Heart left ventricle (tissue), 16 donors: ENCODE measurements at regions not wholly inside any gene's neighbourhood (a gene's known extent, or its start where the extent isn't known, plus 50 kb on each side); places are given as distances from the start of the nearest gene placed in this dataset.
"Not testable (repeated sequence)": the region's sequence is repeated elsewhere in the genome, so short reads cannot be mapped to it uniquely, and the experiment has no call there.

Experiments
- ATAC-seq, 4 donors: fragments of 200-7000 bp; cut with Tn5 transposase; one replicate each; pipeline ENCODE4 v1.9.1; 2020 to 2022; ENCODE audit warnings: moderate library complexity in 4 of 4, mild to moderate bottlenecking in 3 of 4, moderate number of reproducible peaks in 1 of 4
- DNase-seq, 5 donors: peaks; one replicate each; pipeline ENCODE4 v3.0.0-alpha.2; 2020
- H3K27ac ChIP-seq, 12 donors: fragments of 200-600 bp; sonication (generic) in 4 of 12; one replicate each; pipeline versions ENCODE4 v1.5.0 to v1.8.0; 2016 to 2022; ENCODE audit warnings: mild to moderate bottlenecking in 2 of 12
- H3K27me3 ChIP-seq, 9 donors: fragments of 200-600 bp; sonication (generic) in 2 of 9; one replicate each; pipeline versions ENCODE4 v1.5.1 to v1.8.0; 2016 to 2022; ENCODE audit warnings: mild to moderate bottlenecking in 3 of 9
- H3K36me3 ChIP-seq, 9 donors: fragments of 200-600 bp; sonication (generic) in 2 of 9; one replicate each; pipeline versions ENCODE4 v1.5.0 to v1.8.0; 2018 to 2022; ENCODE audit warnings: mild to moderate bottlenecking in 2 of 9
- H3K4me1 ChIP-seq, 12 donors: fragments of 200-600 bp; sonication (generic) in 4 of 12; one replicate each; pipeline versions ENCODE4 v1.5.0 to v1.8.0; 2016 to 2022; ENCODE audit warnings: mild to moderate bottlenecking in 3 of 12
- H3K4me3 ChIP-seq, 12 donors: fragments of 200-600 bp; sonication (generic) in 4 of 12; one replicate each; pipeline versions ENCODE4 v1.5.0 to v1.8.0; 2017 to 2022; ENCODE audit warnings: mild to moderate bottlenecking in 9 of 12, moderate library complexity in 4 of 12
- H3K9me3 ChIP-seq, 12 donors: fragments of 200-600 bp; sonication (generic) in 4 of 12; one replicate each; pipeline versions ENCODE4 v1.5.0 to v1.8.0; 2016 to 2022; ENCODE audit warnings: mild to moderate bottlenecking in 1 of 12
- CTCF ChIP-seq, 12 donors: fragments of 200-600 bp; sonication (generic) in 4 of 12; IDR thresholded peaks; one replicate each; pipeline versions ENCODE4 v1.5.0 to v1.8.0; 2018 to 2022; ENCODE audit warnings: antibody characterized with exemption in 12 of 12, mild to moderate bottlenecking in 5 of 12
- POLR2A ChIP-seq, 2 donors: fragments of 450-650 bp; IDR thresholded peaks; one replicate each; pipeline ENCODE4 v1.6.1; 2017; ENCODE audit warnings: antibody characterized with exemption in 2 of 2, mild to moderate bottlenecking in 2 of 2, moderate library complexity in 2 of 2
- WGBS, 4 donors: extraction: QIAGEN DNeasy Blood & Tissue Kit in 2 of 4; methylation state at CpG; one replicate each; pipeline versions ENCODE4 v1.1.5 to v1.1.7; 2013 to 2018; 5-methylcytosine and 5-hydroxymethylcytosine counted together
- intact Hi-C, 10 donors: fragments of 100-400 bp; cut with DNase I; formaldehyde crosslinking; loops; one replicate each; pipeline versions ENCODE4 v1.11.1 to v1.14.2; 2022
- donor health status: ischemic (EF 13 %, LVEDD 7.1; RV severe dilation, severe dysfunction).
- donor health status: healthy with polysubstance abuse.
- donor health status: DM: no; HTN: yes; CAD: no.
- donor health status: DM: no; HTN: no; CAD: no.
- donor health status: ischemic (EF 25% LVEDD 6.9; RV normal size, moderate dysfunction).
- donor health status: ischemic (EF 25% LVEDD 5.7; RV mildly dilated, moderate dysfunction).
- donor health status: healthy.
- donor health status: DM: yes; HTN: yes; CAD: no.
- donor health status: ischemic (EF 35%, LVEDD 5.7; RV mildly dilated, moderate dysfunction).
- donor health status: nonischemic (EF 11% LVEDD 7.7; RV severe dilation, severe dysfunction).
- donor health status: DM: yes; HTN: yes; CAD: no.
- donor health status: PGD.
- donor health status: ischemic (EF 29% LVEDD 5.4; RV normal size, mild dysfunction).
- donor health status: nonischemic (EF 23%, LVEDD 6.1; RV moderate dilation, normal function).

- no peak overlapping the region for H3K4me3 ChIP-seq
- no peak for DNase-seq
- H3K4me1 ChIP-seq, result no peaks in the 10 kb centered on the region
- no peaks in the 10 kb centered on the region for H3K27me3 ChIP-seq
- no peak for ATAC-seq
- no peaks in the 10 kb centered on the region for H3K36me3 ChIP-seq
- intact Hi-C loops, result no loop called here
- no peaks in the 10 kb centered on the region for H3K9me3 ChIP-seq
- 94 to 98% (median 95%) methylated on average over 15 of the region's 15 CpGs for WGBS, 4 donors
- no peak overlapping the region for H3K27ac ChIP-seq
- TF ChIP-seq POLR2A (IDR thresholded peaks at IDR 0.05) (no peak), CTCF (IDR thresholded peaks at IDR 0.05) (no peak)
Observed at GRCh38 chr2:107747964-107748583, 78.6 kb upstream of the RGPD4 start.

GRCh38 chr2:107751936-107752335 lies 74.8 kb upstream of the RGPD4 start:
- Histone ChIP-seq H3K27me3 (no peaks in the 10 kb centered on the region), H3K9me3 (no peaks in the 10 kb centered on the region), H3K27ac (no peak overlapping the region), H3K4me1 (no peaks in the 10 kb centered on the region), H3K36me3 (no peaks in the 10 kb centered on the region), H3K4me3 (no peak overlapping the region)
- ATAC-seq (no peak), DNase-seq (no peak)
- intact Hi-C loops, result no loop called here
- no peak for TF ChIP-seq CTCF (IDR thresholded peaks at IDR 0.05)
- no peak for TF ChIP-seq POLR2A (IDR thresholded peaks at IDR 0.05)
- 78 to 85% (median 80%) methylated on average over 3 of the region's 3 CpGs for WGBS, 4 donors

GRCh38 chr2:107753806-107754205 lies 72.9 kb upstream of the RGPD4 start:
- DNase-seq, H3K4me1 ChIP-seq, H3K27ac ChIP-seq, H3K4me3 ChIP-seq, H3K27me3 ChIP-seq, ATAC-seq, intact Hi-C loops, H3K36me3 ChIP-seq, H3K9me3 ChIP-seq: not testable (repeated sequence)
- 82 to 86% (median 85%) methylated on average over 8 of the region's 8 CpGs for WGBS, 4 donors

GRCh38 chr2:107757223-107757622 lies 69.5 kb upstream of the RGPD4 start:
- H3K27me3 ChIP-seq, result peaks cover 0 to under 1% (median 0%) of the 10 kb centered on the region in 9 donors
- H3K4me3 ChIP-seq, result no peak overlapping the region
- no peak overlapping the region for H3K27ac ChIP-seq
- no peaks in the 10 kb centered on the region for H3K9me3 ChIP-seq
- WGBS, 4 donors, result 79 to 83% (median 81%) methylated on average over 5 of the region's 5 CpGs
- no peaks in the 10 kb centered on the region for H3K4me1 ChIP-seq
- intact Hi-C loops, result no loop called here
- DNase-seq (no peak), ATAC-seq (no peak)
- no peaks in the 10 kb centered on the region for H3K36me3 ChIP-seq
- TF ChIP-seq POLR2A (IDR thresholded peaks at IDR 0.05) (no peak), CTCF (IDR thresholded peaks at IDR 0.05) (no peak)
